Testis (tissue), 2 donors: ENCODE measurements at regions not wholly inside any gene's neighbourhood (a gene's known extent, or its start where the extent isn't known, plus 50 kb on each side); places are given as distances from the start of the nearest gene placed in this dataset.

Experiments used
- POLR2A ChIP-seq: fragments of 450-650 bp; IDR thresholded peaks from one replicate; pipeline ENCODE4 v1.6.1; 2017; ENCODE audit warnings: antibody characterized with exemption, mild to moderate bottlenecking, moderate library complexity
- TF ChIP-seq, protein P1 (sequence below), 3 experiments: fragments of 450-650 bp in 2 of 3; fragments of 200-600 bp in 1 of 3; sonication (generic) in 1 of 3; IDR thresholded peaks; one replicate each; pipeline ENCODE4 v1.5.1; 2016 to 2019; ENCODE audit warnings: antibody characterized with exemption in 3 of 3, mild to moderate bottlenecking in 2 of 3, moderate library complexity in 1 of 3

DNA sequence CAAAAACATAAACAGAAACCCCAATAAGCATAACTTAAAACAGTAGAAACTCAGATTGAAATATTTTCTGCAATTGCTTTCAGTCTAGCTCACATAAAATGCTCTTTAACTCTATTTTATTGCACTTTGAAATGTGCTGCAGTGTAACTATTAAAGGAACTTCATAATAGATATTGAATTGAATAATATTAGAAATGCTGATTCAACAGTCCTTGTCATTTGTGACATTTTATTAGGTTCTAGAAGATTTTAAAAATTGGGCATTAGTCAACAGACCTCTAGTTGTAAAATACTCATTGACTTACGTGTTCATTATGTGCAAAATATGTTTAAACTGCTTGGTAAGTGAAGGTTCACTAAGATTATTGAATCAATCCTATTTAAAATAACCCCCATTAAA, 1422.3 kb downstream of the PLA2G4A start:
- TF ChIP-seq, protein P1, sequence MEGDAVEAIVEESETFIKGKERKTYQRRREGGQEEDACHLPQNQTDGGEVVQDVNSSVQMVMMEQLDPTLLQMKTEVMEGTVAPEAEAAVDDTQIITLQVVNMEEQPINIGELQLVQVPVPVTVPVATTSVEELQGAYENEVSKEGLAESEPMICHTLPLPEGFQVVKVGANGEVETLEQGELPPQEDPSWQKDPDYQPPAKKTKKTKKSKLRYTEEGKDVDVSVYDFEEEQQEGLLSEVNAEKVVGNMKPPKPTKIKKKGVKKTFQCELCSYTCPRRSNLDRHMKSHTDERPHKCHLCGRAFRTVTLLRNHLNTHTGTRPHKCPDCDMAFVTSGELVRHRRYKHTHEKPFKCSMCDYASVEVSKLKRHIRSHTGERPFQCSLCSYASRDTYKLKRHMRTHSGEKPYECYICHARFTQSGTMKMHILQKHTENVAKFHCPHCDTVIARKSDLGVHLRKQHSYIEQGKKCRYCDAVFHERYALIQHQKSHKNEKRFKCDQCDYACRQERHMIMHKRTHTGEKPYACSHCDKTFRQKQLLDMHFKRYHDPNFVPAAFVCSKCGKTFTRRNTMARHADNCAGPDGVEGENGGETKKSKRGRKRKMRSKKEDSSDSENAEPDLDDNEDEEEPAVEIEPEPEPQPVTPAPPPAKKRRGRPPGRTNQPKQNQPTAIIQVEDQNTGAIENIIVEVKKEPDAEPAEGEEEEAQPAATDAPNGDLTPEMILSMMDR (IDR thresholded peaks at IDR 0.05), result no peak
- TF ChIP-seq POLR2A, result no peak
